ENCODE measurements at regions not wholly inside any gene's neighbourhood (a gene's known extent, or its start where the extent isn't known, plus 50 kb on each side); places are given as distances from the start of the nearest gene placed in this dataset.
A peak's percentile ranks its signal among the peaks of the same experiment; 100 is the strongest.

DNA sequence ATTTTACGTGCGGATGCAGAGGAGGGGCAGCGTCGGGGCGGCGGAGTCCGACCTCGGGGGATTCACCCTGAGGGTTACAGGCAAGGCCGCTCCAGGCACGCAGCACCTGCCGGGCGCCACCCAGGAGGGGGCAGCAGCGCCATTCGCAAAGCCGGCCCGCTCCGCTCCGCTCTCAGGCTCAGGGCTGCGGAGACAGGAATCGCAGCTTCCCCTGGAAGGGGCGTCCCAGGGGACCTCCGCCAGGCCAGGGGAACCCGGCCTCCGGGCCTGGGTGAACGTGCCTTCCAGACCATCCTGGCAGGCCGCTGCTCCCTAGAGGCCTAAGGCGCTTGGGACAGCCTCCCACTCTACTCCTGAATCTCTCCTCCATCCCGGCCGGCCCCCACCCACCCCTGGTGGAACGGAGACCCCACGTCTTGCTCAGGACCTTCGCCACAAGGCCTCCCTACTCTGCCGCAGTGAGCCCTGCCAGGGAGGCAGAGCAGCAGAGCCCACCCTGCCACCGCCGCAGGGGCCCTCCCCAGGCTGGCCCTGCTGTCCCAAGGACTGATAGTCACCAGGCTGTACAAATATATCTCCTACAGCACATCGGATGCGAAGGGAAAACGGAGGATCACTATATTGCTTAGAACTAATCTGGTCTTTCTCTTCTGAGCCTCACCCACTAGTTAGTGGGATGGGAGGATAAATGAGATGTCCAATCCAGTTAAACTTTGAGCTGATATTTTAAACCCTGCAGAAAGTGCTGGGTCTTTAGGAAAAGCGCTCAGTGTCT is 115.0 kb downstream of the SMIM20 start:
- TF ChIP-seq, protein P1, sequence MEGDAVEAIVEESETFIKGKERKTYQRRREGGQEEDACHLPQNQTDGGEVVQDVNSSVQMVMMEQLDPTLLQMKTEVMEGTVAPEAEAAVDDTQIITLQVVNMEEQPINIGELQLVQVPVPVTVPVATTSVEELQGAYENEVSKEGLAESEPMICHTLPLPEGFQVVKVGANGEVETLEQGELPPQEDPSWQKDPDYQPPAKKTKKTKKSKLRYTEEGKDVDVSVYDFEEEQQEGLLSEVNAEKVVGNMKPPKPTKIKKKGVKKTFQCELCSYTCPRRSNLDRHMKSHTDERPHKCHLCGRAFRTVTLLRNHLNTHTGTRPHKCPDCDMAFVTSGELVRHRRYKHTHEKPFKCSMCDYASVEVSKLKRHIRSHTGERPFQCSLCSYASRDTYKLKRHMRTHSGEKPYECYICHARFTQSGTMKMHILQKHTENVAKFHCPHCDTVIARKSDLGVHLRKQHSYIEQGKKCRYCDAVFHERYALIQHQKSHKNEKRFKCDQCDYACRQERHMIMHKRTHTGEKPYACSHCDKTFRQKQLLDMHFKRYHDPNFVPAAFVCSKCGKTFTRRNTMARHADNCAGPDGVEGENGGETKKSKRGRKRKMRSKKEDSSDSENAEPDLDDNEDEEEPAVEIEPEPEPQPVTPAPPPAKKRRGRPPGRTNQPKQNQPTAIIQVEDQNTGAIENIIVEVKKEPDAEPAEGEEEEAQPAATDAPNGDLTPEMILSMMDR (IDR thresholded peaks at IDR 0.05) = peak; percentile 60 to 80 (median 69)
- no peak for TF ChIP-seq POLR2A (IDR thresholded peaks at IDR 0.05)

All from heart left ventricle (tissue), 13 donors.